GM19467 (cell line): ENCODE measurements at regions not wholly inside any gene's neighbourhood (a gene's known extent, or its start where the extent isn't known, plus 50 kb on each side); places are given as distances from the start of the nearest gene placed in this dataset.
"Not testable (repeated sequence)": the region's sequence is repeated elsewhere in the genome, so short reads cannot be mapped to it uniquely, and the experiment has no call there.

Experiments used
- ATAC-seq: cut with Tn5 transposase; IDR thresholded peaks from one replicate; pipeline ENCODE4 v1.9.1; 2021; ENCODE audit warnings: mild to moderate bottlenecking, moderate library complexity; ENCODE audit not compliant: unreplicated experiment

GRCh38 chr14:62455446-62455845, 589.8 kb downstream of the KCNH5 start:
- no peak for ATAC-seq

- no peak for ATAC-seq
These were observed 582.3 kb downstream of the KCNH5 start for GRCh38 chr14:62462988-62463387.

- no peak for ATAC-seq
These were observed 576.3 kb downstream of the KCNH5 start for GRCh38 chr14:62468946-62469345.

GRCh38 chr14:62470935-62471334, 574.3 kb downstream of the KCNH5 start:
- ATAC-seq: no peak

- no peak for ATAC-seq
These were observed 554.1 kb downstream of the KCNH5 start for GRCh38 chr14:62491146-62491545.

- no peak for ATAC-seq
These were observed 547.5 kb downstream of the KCNH5 start for GRCh38 chr14:62497708-62498107.

- no peak for ATAC-seq
These were observed 544.1 kb downstream of the KCNH5 start for GRCh38 chr14:62501021-62501750.

- ATAC-seq: no peak
These were observed 540.2 kb downstream of the KCNH5 start for GRCh38 chr14:62505045-62505444.

- ATAC-seq: not testable (repeated sequence)
These were observed 523.9 kb downstream of the KCNH5 start for GRCh38 chr14:62521309-62521708.

- ATAC-seq: no peak
These were observed 517.0 kb downstream of the KCNH5 start for GRCh38 chr14:62528296-62528695.

GRCh38 chr14:62532181-62532580, 513.1 kb downstream of the KCNH5 start:
- ATAC-seq: no peak

GRCh38 chr14:62546862-62547474, 498.3 kb downstream of the KCNH5 start:
- no peak for ATAC-seq

- ATAC-seq: no peak
These were observed 487.8 kb downstream of the KCNH5 start for GRCh38 chr14:62557416-62557815.

GRCh38 chr14:62558451-62558850, 486.8 kb downstream of the KCNH5 start:
- no peak for ATAC-seq

- no peak for ATAC-seq
These were observed 460.0 kb downstream of the KCNH5 start for GRCh38 chr14:62585247-62585646.

- ATAC-seq: no peak
These were observed 452.4 kb downstream of the KCNH5 start for GRCh38 chr14:62592877-62593276.

- no peak for ATAC-seq
These were observed 448.1 kb downstream of the KCNH5 start for GRCh38 chr14:62597143-62597542.

GRCh38 chr14:62599616-62600385, 445.5 kb downstream of the KCNH5 start:
- ATAC-seq: no peak

GRCh38 chr14:62602712-62603111, 442.5 kb downstream of the KCNH5 start:
- ATAC-seq: no peak

- ATAC-seq: no peak
These were observed 440.7 kb downstream of the KCNH5 start for GRCh38 chr14:62604524-62604923.

- ATAC-seq: no peak
These were observed 431.1 kb downstream of the KCNH5 start for GRCh38 chr14:62614122-62614521.

GRCh38 chr14:62616668-62617067, 428.6 kb downstream of the KCNH5 start:
- no peak for ATAC-seq
